Parathyroid adenoma (tissue), 2 donors: ENCODE measurements at regions not wholly inside any gene's neighbourhood (a gene's known extent, or its start where the extent isn't known, plus 50 kb on each side); places are given as distances from the start of the nearest gene placed in this dataset.

Experiments used
- H2AFZ ChIP-seq: fragments of 300-600 bp; sonication (generic); one replicate; pipeline ENCODE4 v1.7.0; 2017; ENCODE audit warnings: antibody characterized with exemption, mild to moderate bottlenecking
- H3K27ac ChIP-seq: fragments of 300-600 bp; sonication (generic); one replicate; pipeline ENCODE4 v1.7.0; 2017
- H3K27me3 ChIP-seq: fragments of 300-600 bp; sonication (generic); one replicate; pipeline ENCODE4 v1.7.0; 2017; ENCODE audit warnings: low read length; ENCODE audit not compliant: control insufficient read depth, insufficient read depth
- H3K36me3 ChIP-seq: fragments of 300-600 bp; sonication (generic); one replicate; pipeline ENCODE4 v1.7.0; 2017; ENCODE audit warnings: low read length; ENCODE audit not compliant: control insufficient read depth, insufficient read depth
- H3K4me1 ChIP-seq: fragments of 300-600 bp; sonication (generic); one replicate; pipeline ENCODE4 v1.7.0; 2017; ENCODE audit warnings: control low read depth
- H3K4me2 ChIP-seq: fragments of 300-600 bp; sonication (generic); one replicate; pipeline ENCODE4 v1.7.0; 2017; ENCODE audit warnings: low read length
- H3K4me3 ChIP-seq: fragments of 300-600 bp; sonication (generic); one replicate; pipeline ENCODE4 v1.7.0; 2017; ENCODE audit warnings: low read depth, low read length
- H3K79me2 ChIP-seq: fragments of 300-600 bp; sonication (generic); one replicate; pipeline ENCODE4 v1.7.0; 2017; ENCODE audit warnings: control low read depth
- H3K9ac ChIP-seq: fragments of 300-600 bp; sonication (generic); one replicate; pipeline ENCODE4 v1.7.0; 2017; ENCODE audit warnings: mild to moderate bottlenecking
- H3K9me3 ChIP-seq: fragments of 300-600 bp; sonication (generic); one replicate; pipeline ENCODE4 v1.7.0; 2017; ENCODE audit warnings: low read length; ENCODE audit not compliant: control insufficient read depth
- CTCF ChIP-seq: fragments of 300-600 bp; sonication (generic); IDR thresholded peaks from one replicate; pipeline ENCODE4 v1.7.0; 2017; ENCODE audit warnings: antibody characterized with exemption, mild to moderate bottlenecking
- donor health status: primary hyperparathyroidism.

- Histone ChIP-seq H3K4me3 (no peak overlapping the region), H3K36me3 (no peaks in the 10 kb centered on the region), H3K4me1 (no peaks in the 10 kb centered on the region), H3K27ac (no peak overlapping the region), H2AFZ (no peak overlapping the region), H3K79me2 (no peaks in the 10 kb centered on the region), H3K9me3 (no peaks in the 10 kb centered on the region), H3K4me2 (no peak overlapping the region), H3K9ac (no peak overlapping the region), H3K27me3 (no peaks in the 10 kb centered on the region)
- TF ChIP-seq CTCF = no peak
Measured at GRCh38 chr4:127416115-127416514, 216.6 kb upstream of the INTU start.

GRCh38 chr4:127417885-127418535 is 214.7 kb upstream of the INTU start:
- H3K9ac ChIP-seq = no peak overlapping the region
- no peaks in the 10 kb centered on the region for H3K79me2 ChIP-seq
- H3K4me2 ChIP-seq = no peak overlapping the region
- H3K27me3 ChIP-seq = no peaks in the 10 kb centered on the region
- no peak overlapping the region for H3K27ac ChIP-seq
- no peaks in the 10 kb centered on the region for H3K4me1 ChIP-seq
- no peak for TF ChIP-seq CTCF
- no peaks in the 10 kb centered on the region for H3K36me3 ChIP-seq
- no peak overlapping the region for H2AFZ ChIP-seq
- no peak overlapping the region for H3K4me3 ChIP-seq
- H3K9me3 ChIP-seq = no peaks in the 10 kb centered on the region

GRCh38 chr4:127419431-127419830 is 213.3 kb upstream of the INTU start:
- Histone ChIP-seq H3K4me3 (no peak overlapping the region), H3K9me3 (no peaks in the 10 kb centered on the region), H3K79me2 (no peaks in the 10 kb centered on the region), H3K36me3 (no peaks in the 10 kb centered on the region), H3K27me3 (no peaks in the 10 kb centered on the region), H2AFZ (no peak overlapping the region), H3K9ac (no peak overlapping the region), H3K4me2 (no peak overlapping the region), H3K27ac (no peak overlapping the region), H3K4me1 (no peaks in the 10 kb centered on the region)
- TF ChIP-seq CTCF = no peak

- no peak for TF ChIP-seq CTCF
- no peak overlapping the region for H3K27ac ChIP-seq
- H3K4me2 ChIP-seq = no peak overlapping the region
- H3K79me2 ChIP-seq = no peaks in the 10 kb centered on the region
- no peaks in the 10 kb centered on the region for H3K9me3 ChIP-seq
- no peak overlapping the region for H2AFZ ChIP-seq
- H3K4me3 ChIP-seq = no peak overlapping the region
- H3K27me3 ChIP-seq = no peaks in the 10 kb centered on the region
- H3K36me3 ChIP-seq = no peaks in the 10 kb centered on the region
- no peaks in the 10 kb centered on the region for H3K4me1 ChIP-seq
- no peak overlapping the region for H3K9ac ChIP-seq
Measured at GRCh38 chr4:127421437-127421836, 211.3 kb upstream of the INTU start.

- TF ChIP-seq CTCF = no peak
Measured at GRCh38 chr4:127425202-127425845, 207.4 kb upstream of the INTU start.

More at GRCh38 chr4:127425202-127425845, 207.4 kb upstream of the INTU start:
- H3K4me2 ChIP-seq = no peak overlapping the region
- H3K27ac ChIP-seq = no peak overlapping the region
- H2AFZ ChIP-seq = no peak overlapping the region
- H3K4me3 ChIP-seq = no peak overlapping the region
- no peaks in the 10 kb centered on the region for H3K36me3 ChIP-seq
- H3K4me1 ChIP-seq = no peaks in the 10 kb centered on the region
- no peaks in the 10 kb centered on the region for H3K79me2 ChIP-seq
- H3K9ac ChIP-seq = no peak overlapping the region
- no peaks in the 10 kb centered on the region for H3K9me3 ChIP-seq
- no peaks in the 10 kb centered on the region for H3K27me3 ChIP-seq
